ENCODE measurements at regions not wholly inside any gene's neighbourhood (a gene's known extent, or its start where the extent isn't known, plus 50 kb on each side); places are given as distances from the start of the nearest gene placed in this dataset.
A peak's percentile ranks its signal among the peaks of the same experiment; 100 is the strongest.

GRCh38 chr4:73312967-73313366, 54.4 kb upstream of the ANKRD17 start:
- H3K27ac ChIP-seq (ENCODE audit: control insufficient read depth, insufficient read depth, low read length), result no peak overlapping the region
- no peaks in the 10 kb centered on the region for H4K20me1 ChIP-seq (ENCODE audit: control insufficient read depth, extremely low read depth, insufficient read depth, low read length)
- TF ChIP-seq CTCF (optimal IDR thresholded peaks at IDR 0.05 in 1 of 3, IDR thresholded peaks at IDR 0.05 in 1 of 3, conservative IDR thresholded peaks at IDR 0.05 in 1 of 3; ENCODE audit: extremely low read depth in 1 of 3, insufficient read depth in 2 of 3, low read length in 3 of 3) (no peak), EZH2 (IDR thresholded peaks at IDR 0.05; ENCODE audit: low read length) (no peak)
- no peak for DNase-seq (ENCODE audit: low read depth, low spot score)
- H3K9me1 ChIP-seq (ENCODE audit: control insufficient read depth, extremely low read depth, insufficient read depth, low read length), result no peaks in the 10 kb centered on the region
- no peak overlapping the region for H3K4me2 ChIP-seq (ENCODE audit: control insufficient read depth, extremely low read depth, insufficient read depth, low read depth, low read length)
- H3K9ac ChIP-seq (ENCODE audit: control insufficient read depth, extremely low read depth, insufficient read depth, low read length), result no peak overlapping the region
- dilution Hi-C loops (cut with MboI; ENCODE audit: extremely low pct_ligation_motif_present, low sequenced_read_pairs), result no loop called here
- no peaks in the 10 kb centered on the region for H3K79me2 ChIP-seq (ENCODE audit: control insufficient read depth, insufficient read depth, low read length)
- no peak overlapping the region for H3K4me3 ChIP-seq (ENCODE audit: control insufficient read depth in 2 of 3, extremely low read depth in 1 of 3, insufficient read depth in 2 of 3, low read depth in 1 of 3, low read length in 3 of 3)
- H3K4me1 ChIP-seq (ENCODE audit: control insufficient read depth, extremely low read depth, insufficient read depth, low read length), result no peaks in the 10 kb centered on the region
- H3K9me3 ChIP-seq (ENCODE audit: control insufficient read depth, low read depth, low read length), result no peaks in the 10 kb centered on the region
- H2AFZ ChIP-seq (ENCODE audit: control insufficient read depth, low read length), result no peak overlapping the region
- H3K36me3 ChIP-seq (ENCODE audit: control insufficient read depth in 2 of 2, extremely low read depth in 1 of 2, insufficient read depth in 2 of 2, low read length in 2 of 2), result no peaks in the 10 kb centered on the region
- FAIRE-seq, result no peak
- H3K27me3 ChIP-seq (ENCODE audit: control insufficient read depth, extremely low read depth, insufficient read depth, low read length), result no peaks in the 10 kb centered on the region

- no peak for DNase-seq (ENCODE audit: low read depth, low spot score)
- H3K9me1 ChIP-seq (ENCODE audit: control insufficient read depth, extremely low read depth, insufficient read depth, low read length), result no peaks in the 10 kb centered on the region
- no peak for TF ChIP-seq EZH2 (IDR thresholded peaks at IDR 0.05; ENCODE audit: low read length)
- peak in 2 of 3 experiments; percentile 6 to 20 for TF ChIP-seq CTCF (optimal IDR thresholded peaks at IDR 0.05 in 1 of 3, IDR thresholded peaks at IDR 0.05 in 1 of 3, conservative IDR thresholded peaks at IDR 0.05 in 1 of 3; ENCODE audit: extremely low read depth in 1 of 3, insufficient read depth in 2 of 3, low read length in 3 of 3)
- no peak overlapping the region for H3K4me3 ChIP-seq (ENCODE audit: control insufficient read depth in 2 of 3, extremely low read depth in 1 of 3, insufficient read depth in 2 of 3, low read depth in 1 of 3, low read length in 3 of 3)
- no peaks in the 10 kb centered on the region for H4K20me1 ChIP-seq (ENCODE audit: control insufficient read depth, extremely low read depth, insufficient read depth, low read length)
- no peak overlapping the region for H3K4me2 ChIP-seq (ENCODE audit: control insufficient read depth, extremely low read depth, insufficient read depth, low read depth, low read length)
- H3K79me2 ChIP-seq (ENCODE audit: control insufficient read depth, insufficient read depth, low read length), result no peaks in the 10 kb centered on the region
- no peaks in the 10 kb centered on the region for H3K27me3 ChIP-seq (ENCODE audit: control insufficient read depth, extremely low read depth, insufficient read depth, low read length)
- no peak overlapping the region for H3K9ac ChIP-seq (ENCODE audit: control insufficient read depth, extremely low read depth, insufficient read depth, low read length)
- dilution Hi-C loops (cut with MboI; ENCODE audit: extremely low pct_ligation_motif_present, low sequenced_read_pairs), result no loop called here
- no peak overlapping the region for H3K27ac ChIP-seq (ENCODE audit: control insufficient read depth, insufficient read depth, low read length)
- FAIRE-seq, result no peak
- peak overlapping the region; percentile 16 for H2AFZ ChIP-seq (ENCODE audit: control insufficient read depth, low read length)
- no peaks in the 10 kb centered on the region for H3K36me3 ChIP-seq (ENCODE audit: control insufficient read depth in 2 of 2, extremely low read depth in 1 of 2, insufficient read depth in 2 of 2, low read length in 2 of 2)
- H3K9me3 ChIP-seq (ENCODE audit: control insufficient read depth, low read depth, low read length), result no peaks in the 10 kb centered on the region
- no peaks in the 10 kb centered on the region for H3K4me1 ChIP-seq (ENCODE audit: control insufficient read depth, extremely low read depth, insufficient read depth, low read length)
These were observed 52.8 kb upstream of the ANKRD17 start for GRCh38 chr4:73311428-73311827.
